Activated B cell treated with CpG ODN at 0.5 μM for 24 hours (primary cell): ENCODE measurements at regions not wholly inside any gene's neighbourhood (a gene's known extent, or its start where the extent isn't known, plus 50 kb on each side); places are given as distances from the start of the nearest gene placed in this dataset.

Source experiments
- ATAC-seq: fragments of 200-7000 bp; cut with Tn5 transposase; one replicate; pipeline ENCODE4 v1.10.0; 2021; ENCODE audit warnings: low read depth, mild to moderate bottlenecking, moderate library complexity
- CTCF ChIA-PET: fragments of 350-600 bp; sonication (Branson Sonifier 250); formaldehyde crosslinking; loops from one replicate; lab custom pipeline; 2021; ENCODE audit warnings: antibody characterized with exemption; lab: Charles Lee
- POLR2A ChIA-PET: fragments of 350-600 bp; sonication (Branson Sonifier 250); formaldehyde crosslinking; loops from one replicate; lab custom pipeline; 2021; ENCODE audit warnings: antibody characterized with exemption; lab: Charles Lee
- DNase-seq: peaks from one replicate; pipeline ENCODE4 v3.0.0; 2022
- H3K27ac Mint-ChIP-seq: one replicate; pipeline ENCODE4 v1.8.0; 2020; ENCODE audit warnings: mixed read lengths
- H3K27me3 Mint-ChIP-seq: one replicate; pipeline ENCODE4 v1.8.0; 2021; ENCODE audit warnings: mixed read lengths
- H3K36me3 Mint-ChIP-seq: one replicate; pipeline ENCODE4 v1.8.0; 2021; ENCODE audit warnings: low read depth, mixed read lengths
- H3K4me1 Mint-ChIP-seq: one replicate; pipeline ENCODE4 v1.8.0; 2021; ENCODE audit warnings: mixed read lengths
- H3K4me3 Mint-ChIP-seq: one replicate; pipeline ENCODE4 v1.8.0; 2020; ENCODE audit warnings: mild to moderate bottlenecking, mixed read lengths
- H3K9me3 Mint-ChIP-seq: one replicate; pipeline ENCODE4 v1.8.0; 2020; ENCODE audit warnings: mixed read lengths
- CTCF ChIP-seq: fragments of 200-600 bp; IDR thresholded peaks from one replicate; pipeline ENCODE4 v1.8.0; 2022; ENCODE audit warnings: antibody characterized with exemption, mild to moderate bottlenecking
- intact Hi-C: fragments of 100-400 bp; cut with micrococcal nuclease; formaldehyde crosslinking; loops from one replicate; pipeline ENCODE4 v1.15.1; 2024

- H3K4me3 Mint-ChIP-seq = no peak overlapping the region
- no peaks in the 10 kb centered on the region for H3K36me3 Mint-ChIP-seq
- POLR2A ChIA-PET = no interaction called here
- CTCF ChIA-PET = no interaction called here
- DNase-seq (no peak), ATAC-seq (no peak)
- peaks cover 21% of the 10 kb centered on the region for H3K4me1 Mint-ChIP-seq
- H3K27me3 Mint-ChIP-seq = no peaks in the 10 kb centered on the region
- intact Hi-C loops = no loop called here
- H3K27ac Mint-ChIP-seq = no peak overlapping the region
- H3K9me3 Mint-ChIP-seq = no peaks in the 10 kb centered on the region
- TF ChIP-seq CTCF = no peak
Observed at GRCh38 chr6:156648616-156649015, 128.6 kb upstream of the ARID1B start.

GRCh38 chr6:156647991-156648390 lies 129.2 kb upstream of the ARID1B start:
- POLR2A ChIA-PET = no interaction called here
- Mint-ChIP-seq H3K36me3 (no peaks in the 10 kb centered on the region), H3K4me3 (no peak overlapping the region), H3K27me3 (no peaks in the 10 kb centered on the region), H3K4me1 (peaks cover 26% of the 10 kb centered on the region), H3K27ac (no peak overlapping the region), H3K9me3 (no peaks in the 10 kb centered on the region)
- ATAC-seq (no peak), DNase-seq (no peak)
- CTCF ChIA-PET = no interaction called here
- no peak for TF ChIP-seq CTCF
- intact Hi-C loops = no loop called here

- Mint-ChIP-seq H3K36me3 (no peaks in the 10 kb centered on the region), H3K27me3 (no peaks in the 10 kb centered on the region), H3K4me3 (peak overlapping the region; percentile 35), H3K27ac (no peak overlapping the region), H3K9me3 (no peaks in the 10 kb centered on the region), H3K4me1 (peaks cover 27% of the 10 kb centered on the region)
- ATAC-seq (peak; percentile 37), DNase-seq (no peak)
- ChIA-PET POLR2A (no interaction called here), CTCF (no interaction called here)
- intact Hi-C loops = no loop called here
- TF ChIP-seq CTCF = no peak
Observed at GRCh38 chr6:156647140-156647784, 129.9 kb upstream of the ARID1B start.

- no peak for DNase-seq
- Mint-ChIP-seq H3K9me3 (no peaks in the 10 kb centered on the region), H3K36me3 (no peaks in the 10 kb centered on the region), H3K27ac (no peak overlapping the region), H3K4me3 (no peak overlapping the region), H3K27me3 (no peaks in the 10 kb centered on the region), H3K4me1 (peaks cover 27% of the 10 kb centered on the region)
- TF ChIP-seq CTCF = no peak
- no peak for ATAC-seq
- POLR2A ChIA-PET = no interaction called here
- intact Hi-C loops = no loop called here
- CTCF ChIA-PET = no interaction called here
Observed at GRCh38 chr6:156646496-156646895, 130.7 kb upstream of the ARID1B start.

- POLR2A ChIA-PET = no interaction called here
- H3K27me3 Mint-ChIP-seq = no peaks in the 10 kb centered on the region
- CTCF ChIA-PET = no interaction called here
- peaks cover 27% of the 10 kb centered on the region for H3K4me1 Mint-ChIP-seq
- intact Hi-C loops = no loop called here
- H3K27ac Mint-ChIP-seq = no peak overlapping the region
- H3K4me3 Mint-ChIP-seq = no peak overlapping the region
- H3K36me3 Mint-ChIP-seq = no peaks in the 10 kb centered on the region
- ATAC-seq (no peak), DNase-seq (no peak)
- TF ChIP-seq CTCF = no peak
- H3K9me3 Mint-ChIP-seq = no peaks in the 10 kb centered on the region
Observed at GRCh38 chr6:156645097-156645496, 132.1 kb upstream of the ARID1B start.
